HEK293T (cell line): ENCODE measurements at regions not wholly inside any gene's neighbourhood (a gene's known extent, or its start where the extent isn't known, plus 50 kb on each side); places are given as distances from the start of the nearest gene placed in this dataset.

Experiments used
- CTCF ChIA-PET: fragments of 350-600 bp; formaldehyde crosslinking; extraction: SDS; loops from one replicate; lab custom pipeline; 2021; ENCODE audit warnings: antibody characterized with exemption, inconsistent platforms; lab: Yijun Ruan, JAX
- POLR2A ChIA-PET: fragments of 350-600 bp; formaldehyde crosslinking; extraction: SDS; loops from one replicate; lab custom pipeline; 2020; ENCODE audit warnings: antibody characterized with exemption, inconsistent platforms; lab: Yijun Ruan, JAX
- DNase-seq: peaks from one replicate; pipeline ENCODE4 v3.0.0; 2012; ENCODE audit warnings: mixed read lengths; ENCODE audit errors: extremely low spot score
- ARNT ChIP-seq: fragments of 450-650 bp; IDR thresholded peaks from 2 replicates; pipeline ENCODE4 v1.6.1; 2017; ENCODE audit warnings: mild to moderate bottlenecking
- BHLHE40 ChIP-seq: fragments of 450-650 bp; IDR thresholded peaks from 2 replicates; pipeline ENCODE4 v1.6.1; 2016; ENCODE audit warnings: mild to moderate bottlenecking, moderate library complexity, borderline replicate concordance
- CTBP1 ChIP-seq: fragments of 450-650 bp; IDR thresholded peaks from 2 replicates; pipeline ENCODE4 v1.6.1; 2016; ENCODE audit warnings: borderline replicate concordance
- ELF4 ChIP-seq: fragments of 450-650 bp; IDR thresholded peaks from 2 replicates; pipeline ENCODE4 v1.6.1; 2017; ENCODE audit warnings: antibody characterized with exemption
- FOXA1 ChIP-seq: fragments of 450-650 bp; IDR thresholded peaks from 2 replicates; pipeline ENCODE4 v1.6.1; 2016; ENCODE audit warnings: mild to moderate bottlenecking
- FOXK2 ChIP-seq: fragments of 450-650 bp; IDR thresholded peaks from 2 replicates; pipeline ENCODE4 v1.6.1; 2016; ENCODE audit warnings: mild to moderate bottlenecking
- FOXM1 ChIP-seq: fragments of 450-650 bp; IDR thresholded peaks from 2 replicates; pipeline ENCODE4 v1.6.1; 2017; ENCODE audit warnings: mild to moderate bottlenecking, borderline replicate concordance
- HDGF ChIP-seq: fragments of 450-650 bp; IDR thresholded peaks from 2 replicates; pipeline ENCODE4 v1.6.1; 2017; ENCODE audit warnings: antibody characterized with exemption, borderline replicate concordance
- L3MBTL2 ChIP-seq: fragments of 450-650 bp; conservative IDR thresholded peaks from 2 replicates; pipeline ENCODE4 v1.6.1; 2016; ENCODE audit warnings: mild to moderate bottlenecking
- LEF1 ChIP-seq: fragments of 450-650 bp; IDR thresholded peaks from 2 replicates; pipeline ENCODE4 v1.6.1; 2017; ENCODE audit warnings: mild to moderate bottlenecking, borderline replicate concordance
- NFRKB ChIP-seq: fragments of 450-650 bp; IDR thresholded peaks from 2 replicates; pipeline ENCODE4 v1.6.1; 2016; ENCODE audit warnings: mild to moderate bottlenecking, moderate library complexity
- SP1 ChIP-seq: fragments of 450-650 bp; IDR thresholded peaks from 2 replicates; pipeline ENCODE4 v1.6.1; 2017
- SUZ12 ChIP-seq: fragments of 450-650 bp; IDR thresholded peaks from 2 replicates; pipeline ENCODE4 v1.6.1; 2016; ENCODE audit warnings: mild to moderate bottlenecking
- TARDBP ChIP-seq: fragments of 450-650 bp; IDR thresholded peaks from 2 replicates; pipeline ENCODE4 v1.6.1; 2016
- ZNF384 ChIP-seq: fragments of 450-650 bp; IDR thresholded peaks from 2 replicates; pipeline ENCODE4 v1.6.1; 2016
- TF ChIP-seq, protein P1 (sequence below): fragments of 450-650 bp; IDR thresholded peaks from 2 replicates; pipeline ENCODE4 v1.6.1; 2016

GRCh38 chrX:38856670-38857265, 55.5 kb downstream of the MID1IP1 start:
- no peak for DNase-seq
- TF ChIP-seq ELF4 (no peak), FOXA1 (no peak), ARNT (no peak), NFRKB (no peak), CTBP1 (no peak), SUZ12 (no peak), LEF1 (no peak), TARDBP (no peak), FOXK2 (no peak), ZNF384 (no peak), L3MBTL2 (no peak), HDGF (no peak), BHLHE40 (no peak)
- TF ChIP-seq, protein P1, sequence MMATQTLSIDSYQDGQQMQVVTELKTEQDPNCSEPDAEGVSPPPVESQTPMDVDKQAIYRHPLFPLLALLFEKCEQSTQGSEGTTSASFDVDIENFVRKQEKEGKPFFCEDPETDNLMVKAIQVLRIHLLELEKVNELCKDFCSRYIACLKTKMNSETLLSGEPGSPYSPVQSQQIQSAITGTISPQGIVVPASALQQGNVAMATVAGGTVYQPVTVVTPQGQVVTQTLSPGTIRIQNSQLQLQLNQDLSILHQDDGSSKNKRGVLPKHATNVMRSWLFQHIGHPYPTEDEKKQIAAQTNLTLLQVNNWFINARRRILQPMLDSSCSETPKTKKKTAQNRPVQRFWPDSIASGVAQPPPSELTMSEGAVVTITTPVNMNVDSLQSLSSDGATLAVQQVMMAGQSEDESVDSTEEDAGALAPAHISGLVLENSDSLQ: no peak
- POLR2A ChIA-PET: no interaction called here
- CTCF ChIA-PET: no interaction called here

GRCh38 chrX:38857736-38858523, 56.7 kb downstream of the MID1IP1 start:
- CTCF ChIA-PET: no interaction called here
- POLR2A ChIA-PET: no interaction called here
- no peak for TF ChIP-seq HDGF
- TF ChIP-seq LEF1: no peak
- no peak for TF ChIP-seq TARDBP
- no peak for TF ChIP-seq FOXM1
- no peak for TF ChIP-seq CTBP1
- no peak for TF ChIP-seq FOXK2
- TF ChIP-seq SUZ12: no peak
- TF ChIP-seq ARNT: no peak
- TF ChIP-seq ELF4: no peak
- no peak for TF ChIP-seq SP1
- TF ChIP-seq NFRKB: no peak
- TF ChIP-seq, protein P1: no peak
- TF ChIP-seq FOXA1: no peak
- no peak for TF ChIP-seq ZNF384
- no peak for DNase-seq

- TF ChIP-seq ARNT: no peak
- TF ChIP-seq CTBP1: no peak
- TF ChIP-seq BHLHE40: no peak
- no peak for TF ChIP-seq FOXA1
- no peak for TF ChIP-seq L3MBTL2
- no peak for TF ChIP-seq NFRKB
- TF ChIP-seq TARDBP: no peak
- TF ChIP-seq FOXM1: no peak
- no peak for TF ChIP-seq LEF1
- no peak for TF ChIP-seq SUZ12
- no peak for TF ChIP-seq ZNF384
- no peak for TF ChIP-seq ELF4
- TF ChIP-seq, protein P1: no peak
- no peak for TF ChIP-seq SP1
- TF ChIP-seq HDGF: no peak
- TF ChIP-seq FOXK2: no peak
- DNase-seq: no peak
- CTCF ChIA-PET: no interaction called here
- POLR2A ChIA-PET: no interaction called here
Observed at GRCh38 chrX:38859602-38860001, 58.3 kb downstream of the MID1IP1 start.

DNA sequence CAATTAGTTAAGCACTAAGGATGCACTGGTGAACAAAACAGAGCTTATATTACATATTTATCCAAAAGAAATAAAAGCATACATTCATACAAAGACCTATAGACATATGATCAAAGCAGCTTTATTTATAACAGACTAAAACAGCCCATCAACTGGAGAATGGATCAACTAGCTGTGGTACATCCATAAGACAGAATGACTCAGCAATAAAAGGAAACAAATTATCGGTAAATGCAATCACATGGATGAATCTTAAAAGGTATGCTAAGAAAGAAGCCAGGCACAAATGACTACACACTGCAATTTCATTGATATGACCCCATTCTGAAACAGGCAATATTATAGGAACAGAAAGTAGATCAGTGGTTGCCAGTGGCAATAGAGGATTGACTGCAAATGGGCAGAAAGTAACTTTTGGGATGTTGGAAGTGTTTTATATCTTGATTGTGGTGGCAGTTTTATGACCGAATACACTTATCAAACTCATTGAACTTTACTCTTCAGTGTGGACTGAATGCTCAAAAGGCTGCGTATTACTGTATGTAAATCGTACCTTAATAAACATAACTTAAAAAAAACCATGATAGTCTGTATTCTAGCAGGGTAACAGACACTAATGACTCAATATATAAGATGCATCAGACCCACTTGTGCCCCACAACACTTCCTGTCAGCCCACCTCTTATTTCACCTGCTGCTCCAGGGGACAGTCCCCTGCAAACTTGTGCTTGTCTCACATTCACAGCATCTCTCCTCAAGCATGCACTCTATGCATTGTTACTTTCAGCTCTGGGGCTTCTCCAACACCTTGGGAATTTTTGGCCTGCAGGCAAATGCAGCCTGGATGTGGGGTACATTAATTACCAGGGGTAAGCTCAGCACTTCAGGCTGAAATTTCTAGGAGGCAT, 59.1 kb downstream of the MID1IP1 start:
- POLR2A ChIA-PET: no interaction called here
- no peak for DNase-seq
- TF ChIP-seq CTBP1: no peak
- TF ChIP-seq TARDBP: no peak
- TF ChIP-seq LEF1: no peak
- TF ChIP-seq FOXM1: no peak
- TF ChIP-seq ARNT: no peak
- no peak for TF ChIP-seq ELF4
- TF ChIP-seq L3MBTL2: no peak
- no peak for TF ChIP-seq HDGF
- TF ChIP-seq, protein P1: no peak
- CTCF ChIA-PET: no interaction called here

DNA sequence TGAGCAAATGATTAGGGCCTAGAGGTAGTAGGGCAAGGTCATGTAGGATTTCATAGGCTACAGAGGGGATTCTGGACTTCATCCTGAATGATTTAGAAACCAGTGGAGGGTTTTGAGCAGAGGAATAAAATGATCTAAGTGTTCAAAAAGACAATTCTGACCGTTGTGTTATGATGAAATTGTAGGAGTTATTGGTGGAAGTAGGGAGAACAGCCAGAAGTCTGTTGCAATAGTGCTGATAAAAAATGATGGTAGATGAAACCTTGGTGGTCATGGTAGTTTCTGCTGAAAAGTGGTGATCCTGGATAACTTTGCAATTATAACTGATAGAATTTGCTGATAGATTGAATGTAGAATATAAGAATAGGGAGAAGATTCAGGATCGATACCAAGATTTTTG, 60.2 kb downstream of the MID1IP1 start:
- ChIA-PET CTCF (no interaction called here), POLR2A (no interaction called here)
- no peak for TF ChIP-seq TARDBP
- no peak for TF ChIP-seq ARNT
- no peak for TF ChIP-seq CTBP1
- TF ChIP-seq ELF4: no peak
- TF ChIP-seq L3MBTL2: no peak
- TF ChIP-seq SP1: no peak
- no peak for TF ChIP-seq FOXM1
- TF ChIP-seq FOXA1: no peak
- TF ChIP-seq NFRKB: no peak
- no peak for TF ChIP-seq HDGF
- TF ChIP-seq ZNF384: no peak
- TF ChIP-seq SUZ12: no peak
- TF ChIP-seq FOXK2: no peak
- TF ChIP-seq, protein P1: no peak
- no peak for TF ChIP-seq LEF1
- no peak for TF ChIP-seq BHLHE40
- DNase-seq: no peak
